GM18858 (cell line): ENCODE measurements at regions not wholly inside any gene's neighbourhood (a gene's known extent, or its start where the extent isn't known, plus 50 kb on each side); places are given as distances from the start of the nearest gene placed in this dataset.

ENCODE experiments used
- ATAC-seq: cut with Tn5 transposase; IDR thresholded peaks from one replicate; pipeline ENCODE4 v1.9.1; 2021; ENCODE audit not compliant: unreplicated experiment

- ATAC-seq: no peak
These were observed 408.8 kb downstream of the HRH4 start for GRCh38 chr18:24869285-24869684.

DNA sequence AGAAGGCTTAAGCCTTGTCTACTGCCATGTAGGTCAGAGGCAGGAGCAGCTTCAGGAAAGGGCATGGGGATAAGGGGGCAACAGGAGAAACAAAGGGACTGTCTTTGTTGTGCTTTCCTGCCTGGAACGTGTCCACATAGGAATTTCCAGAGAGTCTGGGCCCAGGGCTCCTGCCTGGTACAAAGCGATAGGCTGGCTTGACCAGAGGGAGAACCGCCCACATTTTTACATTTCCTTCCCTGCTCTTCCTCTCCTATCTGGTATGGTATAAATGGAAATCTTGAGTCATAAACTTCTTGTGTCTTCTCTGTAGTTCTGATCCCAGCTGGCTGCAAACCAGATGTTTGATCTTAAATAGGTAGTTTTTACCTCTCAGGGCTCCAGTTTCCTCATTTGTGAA is 414.8 kb downstream of the HRH4 start:
- ATAC-seq: no peak

DNA sequence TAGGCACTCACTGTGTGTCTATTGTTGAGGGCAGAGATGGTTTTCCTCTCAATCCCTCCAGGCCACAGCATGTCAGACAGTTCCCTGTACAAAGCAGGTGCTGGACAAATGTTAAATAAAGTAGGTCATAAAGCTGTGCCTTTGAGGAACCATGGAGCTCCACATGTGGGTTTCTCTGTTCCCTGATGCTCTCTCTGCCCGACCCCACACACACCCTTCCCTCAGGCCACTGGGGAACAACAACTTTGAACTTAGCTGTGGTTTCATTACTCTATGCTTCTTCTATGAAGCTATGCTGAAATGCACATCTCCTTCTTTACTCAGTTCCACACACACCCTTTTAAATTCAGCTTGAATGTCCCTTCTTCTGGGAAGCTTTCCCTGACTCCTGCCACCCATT is 415.3 kb downstream of the HRH4 start:
- no peak for ATAC-seq

DNA sequence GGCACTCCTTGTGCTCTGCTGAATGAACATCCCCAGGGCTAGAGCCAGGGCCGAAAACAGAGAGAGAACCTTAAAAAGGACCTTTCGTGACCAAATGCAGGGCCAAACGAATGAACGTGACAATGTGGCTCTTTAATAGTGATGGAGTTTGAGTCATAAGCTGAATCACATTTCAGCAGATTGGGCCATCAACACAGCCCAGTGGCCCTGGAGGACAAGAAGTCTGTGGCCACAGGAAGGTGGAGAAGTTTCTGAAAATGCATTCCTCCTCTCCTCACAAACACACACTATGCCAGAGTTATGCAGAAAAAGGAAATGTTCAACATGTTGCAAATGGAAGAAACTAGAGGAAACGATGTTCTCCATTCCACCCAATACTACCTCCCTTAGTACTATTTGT is 415.8 kb downstream of the HRH4 start:
- ATAC-seq: no peak

DNA sequence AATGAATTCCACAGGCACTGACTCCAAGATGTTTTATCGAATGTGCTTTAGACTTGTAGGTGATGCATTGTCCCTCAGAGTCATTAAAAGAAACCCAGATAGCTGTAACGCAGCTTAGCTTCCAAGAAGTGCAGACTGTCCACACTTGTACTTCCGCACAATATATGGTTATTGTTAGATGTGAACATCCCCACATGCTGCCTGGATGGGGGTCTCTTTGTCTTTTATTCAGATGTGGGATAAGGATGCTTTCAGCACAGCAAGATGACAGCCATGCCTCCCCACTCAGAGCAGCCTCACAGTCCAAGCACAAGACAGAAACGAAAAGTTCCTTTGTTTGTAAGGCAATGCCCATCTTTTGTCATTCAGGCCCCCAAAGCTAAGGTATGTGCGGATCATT is 416.6 kb downstream of the HRH4 start:
- no peak for ATAC-seq

DNA sequence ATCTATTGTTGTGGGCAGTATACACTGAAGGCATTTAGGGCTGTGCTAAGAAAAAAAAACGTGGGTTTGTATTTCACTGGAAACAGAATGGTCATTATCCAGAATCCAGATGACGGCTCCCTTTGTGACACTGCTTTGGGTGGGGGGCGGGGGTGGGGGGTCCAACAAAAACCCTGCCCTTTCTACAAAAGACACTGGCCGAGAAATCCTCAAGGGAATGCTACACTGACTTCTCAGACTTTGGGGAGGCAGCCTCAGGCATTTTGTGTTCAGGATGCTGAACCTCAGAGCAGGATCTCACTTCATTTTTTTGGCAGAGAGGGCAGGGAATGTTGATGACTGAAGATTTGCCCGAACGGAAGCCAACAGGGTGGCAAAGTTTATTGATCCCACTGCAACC is 417.1 kb downstream of the HRH4 start:
- ATAC-seq: no peak

GRCh38 chr18:24878289-24878688 is 417.9 kb downstream of the HRH4 start:
- ATAC-seq: no peak

DNA sequence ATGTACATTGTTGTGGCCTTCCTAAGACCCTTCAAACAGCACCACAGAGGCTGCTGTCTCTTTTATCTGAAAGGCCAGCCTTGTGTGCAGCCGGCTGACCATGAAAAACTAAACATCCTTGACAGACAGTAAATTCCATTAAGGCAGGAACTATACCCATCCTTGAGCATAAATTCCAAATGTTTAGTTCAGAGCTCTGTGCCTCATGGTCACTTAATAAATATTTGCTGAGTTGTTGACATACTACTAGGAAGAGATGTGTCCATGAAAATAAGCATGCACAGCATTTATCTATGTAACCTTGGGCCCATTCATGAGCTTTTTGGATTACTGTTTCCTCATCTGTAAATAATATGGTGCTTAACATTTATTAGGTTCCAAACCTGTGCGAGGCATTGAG is 424.8 kb downstream of the HRH4 start:
- ATAC-seq: no peak

GRCh38 chr18:24894880-24895279 is 434.4 kb downstream of the HRH4 start:
- no peak for ATAC-seq

GRCh38 chr18:24897461-24897860 is 437.0 kb downstream of the HRH4 start:
- ATAC-seq: no peak

- ATAC-seq: no peak
These were observed 441.7 kb downstream of the ZNF521 start for GRCh38 chr18:24910221-24910620.

GRCh38 chr18:24913507-24914170 is 438.3 kb downstream of the ZNF521 start:
- ATAC-seq: no peak

DNA sequence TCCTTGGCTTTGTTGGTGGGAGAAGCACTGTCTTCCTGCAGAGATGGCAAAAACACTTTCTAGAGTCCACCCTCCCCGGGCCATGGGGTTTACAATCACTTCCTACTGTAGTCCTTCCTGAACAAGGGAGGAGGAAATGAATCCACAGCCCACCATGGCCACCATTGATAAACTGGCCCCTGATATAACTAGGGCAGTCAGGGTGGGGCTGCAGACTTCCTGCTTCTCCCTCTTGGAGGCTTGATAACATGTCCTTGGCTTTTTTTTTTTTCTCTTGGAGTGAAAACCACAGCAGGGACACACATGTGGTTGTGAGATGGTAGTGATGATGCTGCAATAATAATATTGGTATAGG is 437.8 kb downstream of the ZNF521 start:
- no peak for ATAC-seq

- no peak for ATAC-seq
These were observed 437.3 kb downstream of the ZNF521 start for GRCh38 chr18:24914685-24915084.

DNA sequence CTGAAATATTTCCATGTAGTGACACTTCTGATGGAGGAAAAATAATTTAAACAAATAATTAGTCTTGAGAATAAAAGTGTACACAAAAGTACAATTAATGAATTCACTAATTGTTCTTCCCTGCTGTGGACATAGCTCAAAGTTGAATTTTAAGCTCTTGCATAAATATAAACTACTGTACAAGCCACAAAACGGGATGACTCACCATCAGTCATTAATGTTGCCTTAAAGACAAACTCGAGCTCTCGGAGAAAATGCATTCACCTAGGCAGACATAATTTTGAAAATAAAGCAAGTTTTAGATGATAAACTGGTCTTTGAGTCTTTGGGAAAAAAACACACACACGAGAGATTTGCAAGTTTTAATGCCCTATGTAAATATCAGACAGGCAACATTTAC is 436.4 kb downstream of the ZNF521 start:
- no peak for ATAC-seq

GRCh38 chr18:24917767-24918166 is 434.2 kb downstream of the ZNF521 start:
- no peak for ATAC-seq

GRCh38 chr18:24918257-24918656 is 433.7 kb downstream of the ZNF521 start:
- ATAC-seq: no peak

- ATAC-seq: no peak
These were observed 432.7 kb downstream of the ZNF521 start for GRCh38 chr18:24919181-24919797.

DNA sequence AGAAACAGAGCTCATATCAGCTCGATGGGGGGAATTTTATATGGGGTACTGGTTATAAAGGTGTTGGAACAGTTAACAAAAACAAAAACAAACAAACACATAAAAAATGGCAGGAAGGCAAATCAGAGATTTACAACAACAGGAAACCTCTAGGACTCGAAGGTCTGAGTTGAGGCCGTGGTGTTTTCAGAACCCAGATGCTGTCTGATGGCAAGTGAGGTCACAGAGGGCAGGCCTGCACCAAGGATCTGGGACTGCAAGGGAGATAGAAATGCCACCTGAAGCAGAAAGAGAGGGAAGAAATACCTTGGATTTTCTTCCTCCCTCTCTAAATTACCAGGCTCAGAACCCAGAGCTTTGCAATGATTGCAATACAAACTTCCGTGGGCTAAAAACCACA is 429.5 kb downstream of the ZNF521 start:
- peak; percentile 46 for ATAC-seq

- ATAC-seq: peak; percentile 92
These were observed 428.8 kb downstream of the ZNF521 start for GRCh38 chr18:24923138-24923537.

DNA sequence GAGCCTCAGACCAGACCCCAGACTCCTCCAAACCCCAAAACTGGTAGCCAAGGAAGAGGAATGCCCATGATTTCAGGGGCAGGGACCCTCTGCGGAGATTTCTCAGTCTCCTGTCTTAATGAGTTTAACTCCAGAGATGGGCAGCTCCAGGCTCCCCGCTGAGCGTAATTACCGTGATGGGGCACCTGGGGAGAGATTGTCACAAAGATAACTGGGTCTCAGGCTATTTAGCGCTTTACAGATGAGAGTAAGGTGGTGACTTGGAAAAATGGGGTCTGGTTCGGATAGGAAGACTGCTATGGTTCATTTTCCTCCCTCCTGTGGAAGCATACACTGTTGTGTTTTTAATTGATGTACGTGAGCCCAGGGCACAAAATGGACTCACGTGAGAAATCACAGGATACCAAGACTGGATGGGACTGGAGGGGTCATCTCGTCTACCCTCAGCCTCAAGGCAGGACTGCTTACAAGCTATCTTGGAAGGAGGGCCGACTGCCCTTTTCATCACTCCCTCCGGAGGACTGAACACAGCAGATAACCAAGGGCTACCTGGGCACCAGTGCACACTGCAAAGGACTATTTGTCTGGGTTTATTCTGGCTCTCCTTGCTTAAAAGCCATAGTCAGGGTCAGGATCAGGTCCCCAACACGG is 427.8 kb downstream of the ZNF521 start:
- ATAC-seq: no peak

DNA sequence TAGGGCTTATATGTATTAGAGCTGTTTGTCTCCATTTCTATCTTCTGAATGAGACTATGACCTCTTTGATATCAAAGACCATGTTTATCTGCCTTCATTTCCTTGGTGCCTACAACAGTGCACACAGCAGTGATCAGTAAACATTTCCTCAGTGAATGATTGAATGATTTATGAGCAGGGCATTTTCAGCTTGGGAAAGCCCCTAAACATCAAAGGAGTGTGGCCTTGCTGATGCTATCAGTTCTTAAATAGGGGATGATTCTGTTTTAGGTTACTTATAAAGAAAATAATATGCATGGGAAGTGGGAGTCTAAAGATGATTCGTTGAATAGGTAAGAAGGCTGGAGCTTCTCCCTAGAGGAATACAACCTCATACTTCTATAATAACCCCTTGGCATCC is 425.3 kb downstream of the ZNF521 start:
- ATAC-seq: no peak
